ENCODE measurements at regions not wholly inside any gene's neighbourhood (a gene's known extent, or its start where the extent isn't known, plus 50 kb on each side); places are given as distances from the start of the nearest gene placed in this dataset.
A peak's percentile ranks its signal among the peaks of the same experiment; 100 is the strongest.
"Not testable (repeated sequence)": the region's sequence is repeated elsewhere in the genome, so short reads cannot be mapped to it uniquely, and the experiment has no call there.

DNA sequence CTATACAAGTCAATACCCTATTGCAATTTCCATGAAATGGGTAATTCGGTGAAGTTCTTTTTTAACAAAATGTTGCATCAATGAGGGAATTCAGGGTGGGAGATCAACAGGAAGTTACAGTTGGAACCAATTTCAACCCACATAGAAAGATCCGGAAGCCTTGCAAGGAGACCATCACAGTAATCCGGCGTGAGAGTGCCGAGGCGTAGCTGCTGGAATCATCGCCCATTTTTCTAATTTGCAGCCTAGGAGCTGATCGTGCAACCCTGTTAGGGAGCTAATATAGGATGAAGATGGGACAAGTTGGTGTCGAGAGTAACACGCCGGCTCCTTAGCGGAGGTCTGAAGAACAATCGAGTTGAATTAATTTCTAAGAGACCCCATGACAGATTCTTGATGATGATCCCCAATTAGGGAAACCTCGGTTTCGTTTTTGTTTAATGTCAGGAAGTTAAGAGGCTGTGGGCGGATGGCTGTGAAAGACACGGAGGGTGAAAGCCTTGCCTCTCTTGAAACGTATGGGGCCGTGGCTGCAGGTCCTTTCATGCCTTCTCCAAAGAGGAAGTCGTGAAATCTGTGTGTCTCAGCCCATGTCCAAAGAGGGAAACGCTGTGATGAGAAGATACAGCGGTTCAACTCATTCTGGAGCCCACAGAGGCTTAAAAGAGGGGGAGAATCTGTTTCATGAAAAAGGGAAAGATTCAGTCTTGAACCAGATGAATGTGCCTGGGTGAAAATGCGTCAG, 51.2 kb upstream of the CARD11 start:
- no peak for DNase-seq (ENCODE audit: low read depth, low spot score)

DNA sequence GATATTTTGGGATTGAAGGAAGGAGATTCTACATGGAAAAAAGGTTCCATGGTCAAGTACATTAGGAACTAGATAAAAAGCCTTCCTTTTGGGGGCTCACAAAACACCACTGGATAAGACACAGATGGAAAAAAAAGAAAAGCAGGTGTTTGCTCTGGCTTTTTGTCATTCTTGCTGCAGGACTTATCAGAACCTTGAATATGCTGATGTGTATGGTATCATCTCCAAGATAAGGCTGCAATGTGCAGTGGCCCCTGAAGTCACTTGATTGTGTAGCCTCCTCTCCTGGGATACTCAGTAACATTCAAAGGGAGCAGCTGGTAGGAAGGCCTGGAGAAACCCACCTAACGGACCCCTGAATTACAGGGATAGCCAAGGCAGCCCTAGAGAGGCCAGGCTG, 54.1 kb upstream of the CARD11 start:
- DNase-seq (ENCODE audit: low read depth, low spot score) = no peak

DNA sequence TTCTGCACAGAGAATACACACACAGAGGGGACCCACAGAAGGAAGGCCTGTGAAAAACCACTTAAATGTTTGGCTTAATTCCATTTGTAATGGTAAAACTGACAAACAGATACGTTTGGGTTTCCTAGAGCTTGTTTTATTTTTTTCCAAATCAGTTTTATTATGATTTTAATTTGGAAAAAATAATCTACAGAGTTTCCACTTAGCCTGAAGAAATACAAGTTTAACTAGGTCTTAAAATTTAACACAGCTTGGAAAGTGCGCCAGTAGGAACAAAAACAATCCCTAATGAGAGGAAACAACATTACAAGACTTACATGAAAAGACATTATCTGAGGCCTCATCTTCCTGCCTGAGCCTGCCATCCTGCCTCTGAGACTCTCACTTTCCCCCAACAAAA, 58.5 kb upstream of the CARD11 start:
- no peak for DNase-seq (ENCODE audit: low read depth, low spot score)

DNA sequence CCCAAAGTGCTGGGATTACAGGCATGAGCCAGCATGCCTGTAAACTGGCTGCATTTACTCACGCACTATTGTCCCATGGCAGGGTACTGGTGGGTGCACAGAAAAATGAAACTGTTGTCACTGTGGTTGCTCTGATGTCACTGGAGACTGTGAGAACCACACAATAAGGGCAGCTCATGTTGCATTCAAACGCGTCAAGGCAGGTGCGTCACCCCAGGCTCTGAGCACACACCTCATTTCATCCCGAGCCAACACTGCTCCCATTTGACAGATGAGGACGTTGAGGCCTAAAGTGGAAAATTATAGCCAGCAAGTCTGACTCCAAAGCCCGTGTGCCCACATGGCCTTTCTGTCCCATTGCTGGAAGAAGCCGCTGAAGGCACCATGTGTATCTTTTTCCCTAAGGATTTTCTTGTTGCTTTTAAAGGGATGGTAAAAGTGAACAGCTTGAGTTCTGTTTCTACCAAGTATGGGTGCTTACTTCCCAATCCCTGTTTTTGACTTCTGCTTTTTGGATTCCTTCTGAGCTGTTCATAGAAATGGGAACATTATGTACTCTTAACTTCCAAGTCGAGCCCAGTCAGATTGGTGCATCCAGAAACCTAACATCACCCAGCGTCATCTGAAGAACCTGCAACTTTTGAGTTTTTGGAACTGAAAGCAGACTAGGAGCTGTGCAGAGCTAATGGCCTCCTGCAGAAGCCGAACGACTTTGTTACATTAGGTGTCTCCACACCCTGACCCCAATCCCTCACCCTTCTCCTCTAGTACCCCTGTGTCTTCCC, 60.1 kb upstream of the CARD11 start:
- no peak for DNase-seq (ENCODE audit: low read depth, low spot score)

DNA sequence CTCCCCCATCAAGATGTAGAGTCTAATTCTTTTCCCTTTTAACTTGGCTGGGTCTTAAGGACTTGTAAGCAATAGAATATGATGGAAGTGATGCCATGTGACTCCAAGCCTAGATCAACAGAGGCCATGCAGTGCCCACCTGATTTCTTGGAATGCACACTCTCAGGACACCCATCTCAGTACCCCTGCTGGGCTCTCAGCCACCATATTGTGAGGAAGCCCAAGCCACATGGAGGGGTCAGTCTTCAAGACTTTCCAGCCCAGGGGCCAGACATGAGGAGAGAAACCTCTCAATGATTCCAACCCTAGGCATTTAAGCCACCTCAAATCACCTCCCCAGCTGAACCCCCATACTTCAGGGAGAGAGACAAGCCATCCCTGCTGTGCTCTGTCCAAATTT, 62.2 kb upstream of the CARD11 start:
- no peak for DNase-seq (ENCODE audit: low read depth, low spot score)

DNA sequence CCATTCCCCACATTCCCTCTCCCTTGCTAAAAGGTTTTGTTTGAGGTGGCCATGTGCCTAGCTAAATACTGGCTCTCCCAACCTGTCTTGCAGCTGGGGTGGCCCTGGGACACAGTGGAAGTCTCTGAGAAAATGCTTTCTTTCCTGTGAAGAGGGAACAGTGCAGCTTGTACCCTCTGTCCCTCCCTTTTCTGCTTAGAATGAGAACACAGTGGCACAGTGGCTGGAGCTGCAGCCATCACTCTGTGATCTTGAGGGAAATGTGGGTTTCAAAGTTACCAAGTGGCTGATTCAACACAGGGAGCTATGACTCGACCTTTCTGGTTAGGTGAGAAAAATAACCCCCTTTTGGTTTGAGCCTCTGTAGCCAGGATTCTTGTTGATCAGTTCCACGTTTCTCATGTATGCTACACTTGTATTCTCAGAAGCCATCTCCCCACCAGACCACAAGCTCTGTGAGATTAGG, 62.7 kb upstream of the CARD11 start:
- DNase-seq (ENCODE audit: low read depth, low spot score) = no peak

DNA sequence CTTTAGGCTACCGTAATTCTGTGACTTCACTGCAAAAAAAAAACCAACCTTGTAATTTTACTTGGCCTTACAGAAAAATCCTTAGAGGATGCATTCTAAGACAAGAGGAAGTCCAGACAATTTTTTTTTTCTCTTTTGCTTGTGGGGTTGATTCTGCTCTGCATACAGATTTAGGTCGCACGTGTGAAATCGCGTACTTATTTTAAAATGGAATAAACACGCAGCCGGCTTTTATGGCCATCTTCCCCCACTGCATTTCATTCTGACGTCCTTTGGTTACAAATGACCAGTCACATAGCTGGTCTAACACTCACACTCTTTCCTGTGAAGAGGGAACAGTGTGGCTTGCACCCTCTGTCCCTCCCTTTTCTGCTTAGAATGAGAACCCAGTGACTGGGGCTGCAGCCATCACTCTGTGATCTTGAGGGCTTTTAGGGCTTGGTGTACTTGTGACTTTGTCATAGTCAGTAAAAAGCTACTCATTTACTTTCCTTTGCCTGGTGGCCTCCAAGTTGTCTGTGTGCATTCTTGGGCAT, 63.6 kb upstream of the CARD11 start:
- DNase-seq (ENCODE audit: low read depth, low spot score) = no peak

DNA sequence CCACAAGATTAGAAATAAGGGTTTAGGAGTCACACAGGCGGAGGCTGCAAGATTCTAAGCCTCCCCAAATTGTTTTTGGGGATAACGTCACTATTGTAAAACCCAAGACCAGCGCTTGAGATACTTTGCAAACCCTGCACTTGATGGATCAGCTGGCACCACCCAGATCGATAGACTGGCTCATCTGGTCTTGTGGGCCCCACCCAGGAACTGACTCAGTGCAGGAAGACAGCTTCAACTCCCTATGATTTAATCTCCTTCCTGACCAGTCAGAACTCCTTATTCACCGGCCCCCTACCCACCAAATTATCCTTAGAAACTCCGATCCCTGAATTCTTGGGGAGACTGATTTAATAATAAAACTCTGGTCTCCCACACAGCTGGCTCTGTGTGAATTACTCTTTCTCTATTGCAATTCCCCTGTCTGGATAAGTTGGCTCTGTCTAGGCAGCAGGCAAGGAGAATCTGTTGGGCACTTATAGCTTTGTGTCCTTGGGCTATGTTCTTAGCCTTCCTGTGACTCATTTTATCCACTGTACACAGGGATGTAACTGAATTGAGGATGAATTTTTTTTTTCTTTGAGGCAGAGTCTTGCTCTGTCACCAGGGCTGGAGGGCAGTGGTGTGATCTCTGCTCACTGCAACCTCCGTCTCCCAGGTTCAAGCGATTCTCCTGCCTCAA, 64.4 kb upstream of the CARD11 start:
- DNase-seq (ENCODE audit: low read depth, low spot score) = no peak

DNA sequence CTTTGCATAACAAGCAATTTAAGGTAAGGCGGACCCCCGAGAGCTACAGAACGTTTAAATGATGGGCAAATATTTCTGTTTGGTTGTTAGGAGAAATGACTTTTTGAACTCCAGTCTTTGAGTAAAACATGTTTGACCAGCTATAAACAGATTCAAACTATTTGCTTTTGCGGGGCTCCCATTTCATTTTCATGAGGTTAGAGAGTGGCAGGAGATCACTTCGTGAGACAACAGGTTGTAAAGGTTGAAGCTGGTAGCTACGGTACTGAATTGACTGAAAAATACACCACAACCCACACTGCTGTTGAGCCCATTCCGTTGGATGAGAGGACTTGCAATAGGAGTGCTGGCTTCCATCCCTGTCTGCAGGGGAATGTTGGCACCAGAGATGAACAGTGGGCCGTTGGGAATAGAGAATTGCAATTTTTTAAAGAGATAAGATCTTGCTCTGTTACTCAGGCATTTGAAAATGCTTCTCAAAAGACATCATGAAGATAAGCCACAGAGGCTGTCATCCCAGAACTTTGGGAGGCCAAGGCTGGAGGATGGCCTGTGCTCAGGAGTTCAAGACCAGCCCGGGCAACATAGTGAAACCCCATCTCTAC, 65.7 kb upstream of the CARD11 start:
- DNase-seq (ENCODE audit: low read depth, low spot score) = no peak

DNA sequence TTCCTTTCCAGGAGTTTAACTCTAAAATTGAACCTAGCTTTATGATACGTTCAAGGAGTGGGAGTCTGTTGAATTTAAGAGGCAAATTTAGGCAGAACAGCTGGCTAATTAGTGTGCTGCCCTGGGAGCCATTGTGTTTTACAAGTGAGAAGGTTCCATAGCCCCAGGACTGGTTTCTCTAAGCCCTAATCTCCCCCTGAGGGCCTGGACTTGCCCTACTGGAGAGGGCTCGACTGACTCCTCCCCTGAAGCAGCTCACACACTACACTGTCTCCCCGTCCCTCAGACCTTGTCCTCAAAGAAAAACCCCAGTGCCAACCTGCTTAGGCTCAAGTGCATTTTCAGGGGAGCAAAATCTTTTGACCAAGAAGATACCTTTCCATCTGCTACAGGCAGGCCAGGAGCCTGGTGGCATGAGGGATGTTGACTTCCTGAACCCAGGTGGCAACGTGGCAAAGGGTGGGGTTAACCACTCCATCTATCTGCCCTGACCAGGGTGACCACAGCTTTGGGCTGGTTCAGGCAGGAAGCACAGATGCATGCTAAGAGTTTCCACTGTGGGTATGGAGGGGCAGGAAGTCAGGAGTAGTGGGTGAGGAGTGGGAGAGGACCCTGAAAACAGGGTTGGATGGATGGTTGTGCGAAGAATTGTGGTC, 68.9 kb upstream of the CARD11 start:
- DNase-seq (ENCODE audit: low read depth, low spot score) = peak; percentile 84

DNA sequence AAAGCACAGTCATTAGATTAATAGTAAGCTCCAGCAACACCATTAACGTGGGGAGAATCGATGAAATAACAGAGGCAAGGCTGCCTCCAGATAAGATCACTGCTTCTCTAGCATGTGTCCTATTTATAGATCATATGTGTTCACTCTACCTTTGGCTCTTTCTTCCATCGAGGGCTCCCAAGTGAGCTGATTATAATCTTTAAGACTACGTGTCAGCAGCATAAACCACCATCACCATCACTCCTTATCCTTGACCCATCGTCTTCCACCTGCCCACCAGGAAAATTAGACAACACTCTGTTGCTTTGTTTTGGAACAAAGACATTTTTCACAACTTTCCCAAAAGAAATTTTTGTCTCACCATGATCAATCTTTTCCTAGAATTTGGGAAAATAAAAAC, 71.2 kb upstream of the CARD11 start:
- no peak for DNase-seq (ENCODE audit: low read depth, low spot score)

DNA sequence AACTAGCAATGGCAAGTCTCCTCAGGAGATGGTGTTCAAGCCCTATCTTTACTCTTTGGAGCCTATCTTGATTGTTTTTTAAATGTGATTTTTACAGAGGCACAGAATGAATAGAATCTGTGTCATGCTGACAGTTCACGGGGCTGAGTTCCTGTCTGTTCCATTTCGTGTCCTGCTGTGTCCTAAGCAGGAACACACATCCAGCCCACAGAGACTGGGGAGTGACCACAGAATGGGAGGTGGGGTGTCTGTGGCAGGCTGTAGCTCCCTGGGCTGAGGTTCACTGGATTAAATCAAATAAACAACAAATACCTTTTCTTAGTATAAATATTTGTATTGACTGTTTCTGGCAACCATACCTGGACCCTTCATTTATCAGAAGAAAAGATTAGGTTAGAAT, 73.4 kb upstream of the CARD11 start:
- no peak for DNase-seq (ENCODE audit: low read depth, low spot score)

DNA sequence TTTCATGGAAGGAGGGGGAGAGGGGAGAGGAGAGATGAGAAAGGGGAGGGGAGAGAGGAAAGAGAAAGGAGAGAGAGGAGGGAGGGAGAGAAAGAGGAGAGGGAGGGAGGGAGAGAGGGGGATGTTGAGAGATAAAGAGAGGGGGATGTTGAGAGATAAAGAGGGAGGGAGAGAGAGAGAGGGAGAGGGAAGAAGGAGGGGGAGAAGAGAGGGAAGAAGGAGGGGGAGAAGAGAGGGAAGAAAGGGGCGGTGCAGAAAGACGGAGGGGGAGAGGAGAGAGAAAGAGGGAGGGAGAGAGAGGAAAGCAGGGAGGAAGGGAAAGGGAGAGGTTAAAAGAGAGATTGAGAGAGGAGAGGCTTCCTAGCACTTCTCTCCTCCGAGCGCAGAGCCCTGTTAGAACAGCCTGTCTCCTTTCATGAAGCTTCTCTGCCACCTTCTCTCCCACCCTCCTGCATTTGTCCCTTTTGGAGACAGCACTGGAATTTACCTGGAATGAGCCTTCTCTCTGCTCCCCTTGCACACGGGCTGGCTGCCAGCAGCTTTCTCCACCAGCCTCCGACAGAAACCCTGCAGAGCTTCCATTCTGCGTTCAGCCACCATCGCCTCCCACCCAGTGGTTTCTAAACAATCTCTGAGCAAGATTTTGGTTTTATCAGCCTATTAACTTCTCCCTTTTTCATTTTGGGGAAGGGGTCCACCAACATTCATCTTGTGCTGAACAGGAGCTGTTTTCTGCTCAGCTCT, 74.0 kb upstream of the CARD11 start:
- DNase-seq (ENCODE audit: low read depth, low spot score) = no peak

DNA sequence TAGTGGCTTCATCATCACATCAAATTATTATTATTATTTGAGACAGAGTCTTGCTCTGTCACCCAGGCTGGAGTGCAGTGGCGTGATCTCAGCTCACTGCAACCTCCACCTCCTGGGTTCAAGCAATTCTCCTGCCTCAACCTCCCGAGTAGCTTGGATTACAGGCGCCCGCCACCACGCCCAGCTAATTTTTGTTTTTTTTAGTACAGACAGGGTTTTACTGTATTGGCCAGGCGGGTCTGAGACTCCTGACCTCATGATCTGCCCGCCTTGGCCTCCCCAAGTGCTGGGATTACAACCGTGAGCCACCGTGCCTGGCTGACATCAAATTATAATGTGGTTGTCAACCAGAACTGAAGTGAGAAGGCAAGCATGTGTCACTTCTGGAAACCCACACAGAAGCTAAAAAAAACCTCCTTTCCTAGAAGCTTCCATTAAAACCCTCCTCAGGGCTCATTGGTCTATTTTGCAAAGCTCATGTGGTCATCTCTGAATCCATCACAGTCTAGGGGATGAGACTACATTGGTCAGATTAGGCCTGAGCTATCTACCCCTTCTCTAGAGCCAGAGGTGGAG, 75.8 kb upstream of the CARD11 start:
- not testable (repeated sequence) for DNase-seq (ENCODE audit: low read depth, low spot score)

DNA sequence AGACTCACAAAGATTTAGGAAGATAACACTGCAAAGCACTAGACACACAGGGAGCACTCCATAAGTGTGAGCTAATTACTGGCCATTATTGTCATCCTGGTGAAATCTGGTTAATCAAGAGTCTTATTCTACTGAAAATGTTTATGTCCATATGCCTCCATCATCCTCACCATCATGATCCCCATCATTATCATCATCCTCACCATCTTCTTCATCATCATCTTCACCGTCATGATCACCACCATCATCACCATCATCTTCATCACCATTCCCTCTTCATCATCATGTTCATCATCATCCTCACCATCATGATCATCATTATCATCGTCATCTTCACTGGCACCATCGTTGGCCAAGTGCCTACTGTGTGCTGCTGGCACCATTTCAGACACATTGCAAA, 76.3 kb upstream of the CARD11 start:
- no peak for DNase-seq (ENCODE audit: low read depth, low spot score)

DNA sequence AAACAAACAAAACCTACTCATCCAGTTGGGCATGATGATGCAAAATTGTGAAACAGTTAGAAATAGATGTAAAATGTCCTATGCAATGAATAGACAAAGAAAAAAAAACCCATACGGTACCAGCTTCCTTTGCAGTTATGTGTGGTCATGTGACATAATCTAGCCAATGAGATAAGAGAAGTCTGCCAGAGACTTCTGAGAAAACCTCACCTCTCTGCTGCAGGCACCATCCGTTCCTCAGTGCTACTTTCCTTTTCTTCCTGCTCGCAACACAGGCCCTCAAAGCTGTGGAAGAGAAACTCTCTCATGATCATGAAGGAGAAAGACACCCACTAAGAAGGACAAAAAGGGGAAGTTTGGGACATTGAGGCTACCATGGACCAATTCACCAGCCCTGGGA, 76.8 kb upstream of the CARD11 start:
- DNase-seq (ENCODE audit: low read depth, low spot score) = no peak

DNA sequence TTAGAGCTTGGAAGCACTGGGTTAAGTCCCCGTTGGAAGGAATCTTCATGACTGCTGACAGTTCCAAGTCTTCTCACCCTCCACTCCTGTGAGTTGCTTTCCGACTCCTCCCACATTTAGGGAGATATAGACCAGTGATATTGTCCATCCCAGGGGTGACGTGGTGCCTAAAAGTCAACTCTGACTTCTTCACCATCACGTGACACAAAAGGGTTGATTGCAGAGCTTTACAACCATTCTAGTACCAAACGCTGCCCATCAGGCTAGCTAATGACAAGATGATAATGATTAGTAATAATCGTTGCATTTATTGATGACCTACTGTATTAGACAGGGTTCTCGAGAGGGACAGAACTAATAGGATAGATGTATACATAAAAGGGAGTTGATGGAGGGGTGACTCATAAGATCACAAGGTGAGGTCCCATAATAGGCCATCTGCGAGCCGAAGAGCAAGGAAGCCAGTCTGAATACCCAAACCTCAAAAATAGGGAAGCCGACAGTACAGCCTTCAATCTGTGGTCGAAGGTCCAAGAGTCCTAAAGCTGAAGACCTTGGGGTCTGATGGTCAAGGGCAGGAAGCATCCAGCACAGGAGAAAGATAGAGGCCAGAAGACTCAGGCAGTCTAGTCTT, 85.3 kb upstream of the CARD11 start:
- no peak for DNase-seq (ENCODE audit: low read depth, low spot score)

DNA sequence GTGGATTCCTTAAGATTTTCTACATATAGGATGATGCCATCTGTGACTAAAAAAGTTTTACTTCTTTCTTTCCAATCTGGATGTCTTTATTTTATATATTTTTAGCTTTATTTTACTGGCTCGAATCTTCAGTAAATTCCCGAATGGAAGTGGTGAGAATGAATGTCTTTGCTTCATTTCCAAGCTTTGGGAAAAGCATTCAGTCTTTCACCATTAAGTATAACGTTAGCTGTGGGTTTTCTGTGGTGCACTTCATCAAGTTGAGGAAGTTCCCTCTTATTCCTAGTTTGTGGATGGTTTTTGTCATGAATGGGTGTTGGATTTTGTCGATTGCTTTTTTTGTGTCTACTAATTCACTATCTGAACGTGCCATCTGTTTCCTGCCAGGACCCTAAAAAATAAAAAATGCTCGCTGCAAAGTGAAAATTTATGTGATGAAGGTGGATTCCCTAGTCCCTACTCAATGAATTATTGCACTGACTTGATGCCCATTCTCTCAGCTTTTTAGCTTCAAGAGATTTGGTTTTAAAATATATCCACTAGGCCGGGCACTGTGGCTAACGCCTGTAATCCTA, 90.2 kb upstream of the CARD11 start:
- no peak for DNase-seq (ENCODE audit: low read depth, low spot score)

DNA sequence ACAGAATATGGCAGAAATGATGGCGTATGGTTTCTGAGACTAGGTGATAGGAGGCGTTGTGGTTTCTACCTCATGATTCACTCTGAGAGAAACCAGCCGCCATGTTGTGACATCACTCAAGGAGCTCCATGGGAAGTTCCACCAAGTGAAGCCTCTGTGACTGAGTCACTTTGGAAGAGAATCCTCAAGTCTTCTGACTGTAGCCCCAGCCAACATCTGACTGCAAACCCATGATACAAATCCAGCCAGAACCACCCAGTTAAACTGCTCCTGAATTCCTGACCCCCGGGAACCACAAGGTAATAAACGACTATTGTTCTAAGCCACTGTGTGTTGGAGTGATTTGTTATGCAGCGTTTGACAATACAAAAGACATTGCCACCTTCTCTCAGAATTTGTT, 91.1 kb upstream of the CARD11 start:
- peak; percentile 37 for DNase-seq (ENCODE audit: low read depth, low spot score)

Measured in ELF-1 (cell line).